Fibroblast of lung (primary cell): ENCODE measurements at regions not wholly inside any gene's neighbourhood (a gene's known extent, or its start where the extent isn't known, plus 50 kb on each side); places are given as distances from the start of the nearest gene placed in this dataset.

Experiments
- DNase-seq, 2 donors: peaks; one replicate each; pipeline versions ENCODE4 v3.0.0 to v3.0.0-alpha.2; 2010; ENCODE audit warnings: low read depth in 2 of 2
- H2AFZ ChIP-seq: 2 replicates; pipeline ENCODE4 v1.5.1; 2012; ENCODE audit warnings: low read length, control low read depth, inconsistent platforms
- H3K27ac ChIP-seq: 2 replicates; pipeline ENCODE4 v1.5.1; 2011; ENCODE audit warnings: low read length, control low read depth; ENCODE audit not compliant: insufficient read depth
- H3K27me3 ChIP-seq: 2 replicates; pipeline ENCODE4 v1.5.1; 2011; ENCODE audit warnings: mild to moderate bottlenecking, low read length; ENCODE audit not compliant: control insufficient read depth, insufficient read depth
- H3K36me3 ChIP-seq: 2 replicates; pipeline ENCODE4 v1.5.1; 2011; ENCODE audit warnings: low read length; ENCODE audit not compliant: control insufficient read depth, insufficient read depth
- H3K4me1 ChIP-seq: 2 replicates; pipeline ENCODE4 v1.5.1; 2011; ENCODE audit warnings: low read length; ENCODE audit not compliant: control insufficient read depth, insufficient read depth; ENCODE audit errors: extremely low read depth
- H3K4me2 ChIP-seq: 2 replicates; pipeline ENCODE4 v1.5.1; 2011; ENCODE audit warnings: low read length, control low read depth; ENCODE audit not compliant: insufficient read depth; ENCODE audit errors: extremely low read depth
- H3K4me3 ChIP-seq, 4 experiments: fragments of 200-600 bp in 1 of 4; sonication (generic) in 1 of 4; replicated peaks in 1 of 4; 2 replicates each; pipeline ENCODE4 v1.5.1; 2011 to 2016; ENCODE audit warnings: low read length in 4 of 4, low read depth in 3 of 4, mild to moderate bottlenecking in 3 of 4, control low read depth in 2 of 4, inconsistent platforms in 1 of 4, mixed read lengths in 1 of 4; ENCODE audit not compliant: insufficient read depth in 1 of 4; ENCODE audit errors: control extremely low read depth in 1 of 4
- H3K79me2 ChIP-seq: 2 replicates; pipeline ENCODE4 v1.5.1; 2012; ENCODE audit warnings: mild to moderate bottlenecking, low read length, inconsistent platforms; ENCODE audit not compliant: control insufficient read depth, insufficient read depth
- H3K9ac ChIP-seq: 2 replicates; pipeline ENCODE4 v1.5.1; 2011; ENCODE audit warnings: mild to moderate bottlenecking, low read length, control low read depth; ENCODE audit not compliant: insufficient read depth
- H3K9me3 ChIP-seq: 2 replicates; pipeline ENCODE4 v1.5.1; 2012; ENCODE audit warnings: low read depth, low read length; ENCODE audit not compliant: control insufficient read depth, insufficient read depth
- H4K20me1 ChIP-seq: 2 replicates; pipeline ENCODE4 v1.5.1; 2011; ENCODE audit warnings: low read length; ENCODE audit not compliant: control insufficient read depth, insufficient read depth; ENCODE audit errors: extremely low read depth
- CTCF ChIP-seq, 2 donors: IDR thresholded peaks in 1 of 2; conservative IDR thresholded peaks in 1 of 2; 1 replicate in 1 of 2; 2 replicates in 1 of 2; pipeline ENCODE4 v1.5.1; 2011 to 2012; ENCODE audit warnings: low read length in 2 of 2, control low read depth in 1 of 2, inconsistent platforms in 1 of 2, low read depth in 1 of 2, mild to moderate bottlenecking in 1 of 2
- EZH2 ChIP-seq: IDR thresholded peaks from 2 replicates; pipeline ENCODE4 v1.5.1; 2012; ENCODE audit warnings: low read length, control low read depth, mild to moderate bottlenecking; ENCODE audit errors: missing control alignments

DNA sequence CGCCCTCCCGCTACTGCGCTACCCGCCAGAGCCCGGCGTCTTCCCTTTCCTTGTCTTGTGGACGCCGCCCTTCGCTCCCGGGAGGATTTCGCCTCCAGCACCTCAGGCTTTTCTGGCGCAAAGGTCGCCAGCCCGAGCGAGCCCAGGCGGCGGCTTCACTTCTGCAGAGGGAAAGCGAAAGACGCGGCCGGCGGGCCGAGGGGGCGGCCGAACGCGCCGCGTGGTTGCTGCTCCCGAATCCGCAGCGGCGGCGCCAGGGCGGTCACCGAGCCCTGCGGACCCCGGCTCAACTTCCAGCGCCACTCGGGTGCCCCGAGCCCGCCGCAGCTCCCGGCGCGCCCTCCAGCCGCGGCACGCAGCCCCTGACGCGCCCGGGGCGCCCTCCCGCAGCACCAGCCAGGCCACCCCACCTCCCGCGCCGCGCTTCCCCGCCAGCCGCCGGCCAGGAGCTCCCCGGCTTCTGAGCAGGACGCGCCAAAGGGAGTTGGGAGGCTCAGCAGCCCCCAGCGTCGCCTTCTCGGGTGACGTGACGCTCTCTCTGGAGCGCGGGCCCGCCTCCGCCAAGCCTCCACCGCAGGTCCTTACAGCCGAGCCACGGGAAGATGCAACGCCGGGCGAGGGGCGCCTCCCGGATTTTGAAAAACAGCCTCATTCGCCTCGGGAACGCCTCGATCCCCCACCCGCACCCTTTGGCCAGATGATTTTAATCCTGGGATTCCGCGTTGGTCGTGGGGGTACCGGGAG is 84.9 kb upstream of the EPB41L3 start:
- TF ChIP-seq CTCF (conservative IDR thresholded peaks at IDR 0.05 in 1 of 2, IDR thresholded peaks at IDR 0.05 in 1 of 2; ENCODE audit: low read depth in 1 of 2, low read length in 2 of 2) (no peak), EZH2 (peak; percentile 43)
- H4K20me1 ChIP-seq = no peaks in the 10 kb centered on the region
- no peak overlapping the region for H3K27ac ChIP-seq
- no peaks in the 10 kb centered on the region for H3K9me3 ChIP-seq
- peaks cover 15% of the 10 kb centered on the region for H3K27me3 ChIP-seq
- H3K4me2 ChIP-seq = peak overlapping the region; percentile 82
- no peaks in the 10 kb centered on the region for H3K36me3 ChIP-seq
- H3K4me1 ChIP-seq = no peaks in the 10 kb centered on the region
- H3K9ac ChIP-seq = no peak overlapping the region
- H3K79me2 ChIP-seq = no peaks in the 10 kb centered on the region
- H3K4me3 ChIP-seq = peak overlapping the region; percentile 47 to 57 (median 54)
- peak; percentile 48 to 57 for DNase-seq
- peak overlapping the region; percentile 30 for H2AFZ ChIP-seq

DNA sequence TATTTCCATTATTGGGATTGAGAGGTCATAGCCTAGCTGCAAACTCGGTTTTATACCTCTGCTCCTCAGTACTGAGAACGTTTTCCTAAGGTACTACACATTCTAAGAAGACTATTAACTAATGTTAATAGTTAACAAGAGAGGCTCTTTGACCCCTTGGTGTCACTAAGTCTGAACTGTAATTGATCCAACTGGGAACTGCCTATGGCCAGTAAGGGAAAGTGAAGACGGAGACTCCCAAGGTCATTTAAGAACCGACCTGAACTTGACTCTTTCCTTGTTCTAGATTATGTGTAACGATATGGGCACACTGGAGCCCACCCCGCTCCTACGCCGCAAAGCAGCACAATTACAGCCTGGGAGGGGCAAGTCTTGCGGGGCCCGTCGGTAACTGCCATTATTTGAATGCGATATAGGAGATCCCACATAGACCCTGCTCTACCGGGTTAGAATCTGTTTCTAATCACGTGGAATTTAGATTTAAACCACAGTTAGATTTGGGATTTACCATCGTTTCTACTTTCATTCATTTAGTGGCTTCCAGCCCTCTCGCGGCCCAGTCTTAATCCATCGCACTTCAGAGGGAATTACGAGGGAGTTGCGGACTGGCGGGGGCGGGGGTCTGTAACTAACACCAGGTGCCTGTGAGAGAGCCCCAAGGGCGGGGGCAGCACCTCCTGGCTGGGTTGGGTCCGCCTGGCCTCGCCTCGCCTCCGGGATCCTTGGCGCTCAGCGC is 84.1 kb upstream of the EPB41L3 start:
- H3K4me1 ChIP-seq = no peaks in the 10 kb centered on the region
- peak in 1 of 2 donors; percentile 1 for DNase-seq
- no peaks in the 10 kb centered on the region for H3K9me3 ChIP-seq
- no peaks in the 10 kb centered on the region for H4K20me1 ChIP-seq
- TF ChIP-seq EZH2 (no peak), CTCF (conservative IDR thresholded peaks at IDR 0.05 in 1 of 2, IDR thresholded peaks at IDR 0.05 in 1 of 2; ENCODE audit: low read depth in 1 of 2, low read length in 2 of 2) (no peak)
- no peaks in the 10 kb centered on the region for H3K36me3 ChIP-seq
- no peak overlapping the region for H3K9ac ChIP-seq
- H3K27me3 ChIP-seq = peaks cover 15% of the 10 kb centered on the region
- H3K27ac ChIP-seq = no peak overlapping the region
- H3K79me2 ChIP-seq = no peaks in the 10 kb centered on the region
- peak overlapping the region; percentile 30 for H2AFZ ChIP-seq
- H3K4me2 ChIP-seq = peak overlapping the region; percentile 44
- H3K4me3 ChIP-seq = peak overlapping the region; percentile 43 to 57 (median 54)

- Histone ChIP-seq H3K79me2 (no peaks in the 10 kb centered on the region), H3K27ac (no peak overlapping the region), H3K9ac (no peak overlapping the region), H3K9me3 (no peaks in the 10 kb centered on the region), H3K4me1 (no peaks in the 10 kb centered on the region), H3K27me3 (peaks cover 12% of the 10 kb centered on the region), H2AFZ (no peak overlapping the region), H3K4me3 (no peak overlapping the region), H3K4me2 (no peak overlapping the region), H4K20me1 (no peaks in the 10 kb centered on the region), H3K36me3 (no peaks in the 10 kb centered on the region)
- TF ChIP-seq CTCF (conservative IDR thresholded peaks at IDR 0.05 in 1 of 2, IDR thresholded peaks at IDR 0.05 in 1 of 2; ENCODE audit: low read depth in 1 of 2, low read length in 2 of 2) (peak in 1 of 2 donors; percentile 4), EZH2 (no peak)
- DNase-seq = no peak
These were observed 82.5 kb upstream of the EPB41L3 start for GRCh38 chr18:5626130-5626880.
